HG02885 (cell line): ENCODE measurements at regions not wholly inside any gene's neighbourhood (a gene's known extent, or its start where the extent isn't known, plus 50 kb on each side); places are given as distances from the start of the nearest gene placed in this dataset.
"Not testable (repeated sequence)": the region's sequence is repeated elsewhere in the genome, so short reads cannot be mapped to it uniquely, and the experiment has no call there.

Source experiments
- ATAC-seq: cut with Tn5 transposase; IDR thresholded peaks from one replicate; pipeline ENCODE4 v1.9.1; 2021; ENCODE audit warnings: mild to moderate bottlenecking; ENCODE audit not compliant: unreplicated experiment, poor library complexity

- not testable (repeated sequence) for ATAC-seq
Observed at GRCh38 chr16:16770717-16771116, 391.8 kb downstream of the NPIPA7 start.

- ATAC-seq, result no peak
Observed at GRCh38 chr16:16774389-16774788, 395.4 kb downstream of the NPIPA7 start.

GRCh38 chr16:16778332-16778731 lies 399.4 kb downstream of the NPIPA7 start:
- ATAC-seq, result no peak

GRCh38 chr16:16780588-16780987 lies 401.6 kb downstream of the NPIPA7 start:
- ATAC-seq, result no peak

GRCh38 chr16:16782153-16782552 lies 403.2 kb downstream of the NPIPA7 start:
- ATAC-seq, result no peak

- no peak for ATAC-seq
Observed at GRCh38 chr16:16788004-16788403, 409.1 kb downstream of the NPIPA7 start.

- no peak for ATAC-seq
Observed at GRCh38 chr16:16790597-16790996, 411.7 kb downstream of the NPIPA7 start.

- ATAC-seq, result no peak
Observed at GRCh38 chr16:16791051-16791450, 412.1 kb downstream of the NPIPA7 start.

- no peak for ATAC-seq
Observed at GRCh38 chr16:16797239-16797638, 418.3 kb downstream of the NPIPA7 start.

- no peak for ATAC-seq
Observed at GRCh38 chr16:16798504-16798903, 419.6 kb downstream of the NPIPA7 start.

GRCh38 chr16:16805809-16806208 lies 426.9 kb downstream of the NPIPA7 start:
- no peak for ATAC-seq

- ATAC-seq, result no peak
Observed at GRCh38 chr16:16815641-16816040, 436.7 kb downstream of the NPIPA7 start.

GRCh38 chr16:16817196-16817595 lies 438.3 kb downstream of the NPIPA7 start:
- ATAC-seq, result no peak

GRCh38 chr16:16821261-16821660 lies 442.3 kb downstream of the NPIPA7 start:
- ATAC-seq, result no peak

- no peak for ATAC-seq
Observed at GRCh38 chr16:16828913-16829398, 450.0 kb downstream of the NPIPA7 start.

- ATAC-seq, result no peak
Observed at GRCh38 chr16:16830401-16830800, 451.5 kb downstream of the NPIPA7 start.

GRCh38 chr16:16830973-16831372 lies 452.0 kb downstream of the NPIPA7 start:
- no peak for ATAC-seq

- ATAC-seq, result no peak
Observed at GRCh38 chr16:16833165-16833564, 454.2 kb downstream of the NPIPA7 start.

GRCh38 chr16:16850274-16850673 lies 471.3 kb downstream of the NPIPA7 start:
- no peak for ATAC-seq

GRCh38 chr16:16857012-16857411 lies 478.1 kb downstream of the NPIPA7 start:
- ATAC-seq, result no peak

- ATAC-seq, result no peak
Observed at GRCh38 chr16:16857603-16858283, 478.8 kb downstream of the NPIPA7 start.

GRCh38 chr16:16861546-16861945 lies 482.6 kb downstream of the NPIPA7 start:
- ATAC-seq, result no peak
